ENCODE measurements at regions not wholly inside any gene's neighbourhood (a gene's known extent, or its start where the extent isn't known, plus 50 kb on each side); places are given as distances from the start of the nearest gene placed in this dataset.

DNA sequence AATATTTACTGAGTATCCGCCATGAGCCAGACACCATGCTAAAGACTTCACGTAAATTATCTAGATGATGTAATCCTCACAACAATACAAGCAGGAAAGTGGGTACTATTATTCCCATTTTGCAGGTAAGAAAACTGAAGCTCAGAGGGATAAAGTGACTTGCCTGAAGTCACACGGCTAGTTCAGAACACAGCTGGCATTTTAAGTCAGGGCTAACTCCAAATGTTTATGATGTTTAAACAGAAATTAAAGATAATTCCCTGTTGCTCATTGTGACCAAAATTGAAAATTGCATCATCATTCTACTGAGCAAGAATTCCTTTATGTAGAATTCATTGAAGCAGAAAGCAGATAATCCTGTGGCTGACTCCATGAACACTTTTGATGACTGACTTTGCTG, 71.3 kb upstream of the STXBP5 start:
- peak; percentile 28 for DNase-seq (ENCODE audit: low read depth)

- no peak for DNase-seq (ENCODE audit: low read depth)
Observed at GRCh38 chr6:147133669-147134068, 70.5 kb upstream of the STXBP5 start.

DNA sequence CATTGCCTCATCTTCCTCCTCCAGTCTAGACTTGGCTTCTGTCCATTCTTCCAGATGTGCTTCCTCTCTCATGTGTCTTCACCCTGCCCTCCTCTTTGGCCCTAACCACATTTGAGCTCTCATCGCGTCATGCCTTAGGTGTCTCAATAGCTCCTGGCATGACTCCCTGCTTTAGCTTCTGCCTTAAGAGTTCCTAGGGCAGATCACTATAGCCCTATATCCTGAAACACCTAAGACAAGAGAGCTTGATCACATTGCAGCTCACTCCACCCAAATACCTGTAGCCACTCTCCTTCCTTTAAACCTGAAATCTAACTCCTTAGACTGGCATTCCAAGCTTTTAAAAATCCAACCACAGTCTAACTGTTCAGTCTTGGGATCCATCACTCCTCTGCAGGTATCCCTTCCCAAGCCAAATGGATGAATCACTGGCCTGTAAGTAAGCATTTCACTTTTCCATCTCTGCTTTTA, 69.0 kb upstream of the STXBP5 start:
- DNase-seq (ENCODE audit: low read depth) = peak; percentile 96

DNA sequence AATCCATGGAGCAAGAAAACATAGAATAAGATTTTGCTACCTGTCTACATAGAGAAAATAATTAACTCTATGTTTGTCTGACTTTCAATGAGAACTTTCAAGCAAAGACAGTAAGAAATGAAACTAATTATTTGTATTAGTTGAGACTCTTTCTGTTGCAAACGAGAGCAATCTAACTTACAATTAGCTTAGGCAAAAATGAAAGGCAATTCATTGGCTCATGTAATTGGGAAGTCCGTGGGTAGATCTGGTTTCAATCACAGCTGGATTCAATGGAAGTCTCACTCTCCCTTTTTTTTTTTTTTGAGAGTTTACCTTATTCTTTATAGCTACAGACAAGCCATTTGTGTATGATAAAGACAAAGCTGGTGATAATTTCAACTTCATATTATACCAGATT, 68.2 kb upstream of the STXBP5 start:
- DNase-seq (ENCODE audit: low read depth) = peak; percentile 8

- no peak for DNase-seq (ENCODE audit: low read depth)
Observed at GRCh38 chr6:147137986-147138385, 66.2 kb upstream of the STXBP5 start.

- DNase-seq (ENCODE audit: low read depth) = no peak
Observed at GRCh38 chr6:147138835-147139234, 65.4 kb upstream of the STXBP5 start.

- no peak for DNase-seq (ENCODE audit: low read depth)
Observed at GRCh38 chr6:147141711-147142308, 62.4 kb upstream of the STXBP5 start.

DNA sequence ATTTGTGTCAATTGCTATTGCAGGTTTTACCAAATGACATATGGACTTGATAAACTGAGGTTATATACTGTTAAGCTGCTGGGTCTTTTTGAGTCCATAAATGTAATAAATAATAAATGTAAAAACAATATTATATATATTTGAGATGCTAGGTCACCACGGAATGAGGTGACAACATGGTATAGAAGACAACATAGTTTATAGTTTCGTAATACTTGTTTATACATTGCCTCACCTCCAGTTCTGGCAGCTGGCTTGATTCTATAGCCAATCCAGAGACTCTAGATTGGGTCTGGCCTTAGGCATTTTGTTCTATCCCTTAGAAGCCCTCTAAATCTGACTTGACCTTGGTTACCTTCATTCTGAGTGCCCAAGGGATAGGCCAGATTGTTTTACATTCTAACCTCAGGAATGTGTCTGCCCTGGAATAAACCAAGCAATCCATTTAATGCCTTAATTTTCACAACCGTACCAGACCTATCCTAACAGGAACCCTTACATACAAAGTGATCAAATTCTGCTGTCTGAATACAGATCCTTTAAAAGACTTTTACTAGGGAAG, 61.5 kb upstream of the STXBP5 start:
- DNase-seq (ENCODE audit: low read depth) = peak; percentile 12

DNA sequence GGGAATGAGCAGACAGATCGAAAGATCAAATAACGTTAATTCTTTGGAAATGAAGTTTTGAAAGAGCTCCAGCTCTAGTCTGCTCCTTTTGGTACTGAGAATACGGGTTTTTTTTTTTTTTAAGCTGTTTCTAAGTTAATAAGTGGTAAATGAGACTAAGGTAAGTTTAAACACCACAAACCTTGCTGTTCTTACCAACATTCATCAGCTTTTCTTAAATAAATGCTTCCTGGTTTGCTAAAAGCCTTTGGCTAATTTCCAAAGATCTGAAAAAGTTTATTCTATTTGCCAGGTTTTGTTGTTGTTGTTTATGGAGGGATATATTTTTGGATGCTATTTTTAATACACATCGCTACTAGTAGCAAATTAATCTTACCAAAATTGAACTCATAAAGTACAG, 55.1 kb upstream of the STXBP5 start:
- DNase-seq (ENCODE audit: low read depth) = no peak

DNA sequence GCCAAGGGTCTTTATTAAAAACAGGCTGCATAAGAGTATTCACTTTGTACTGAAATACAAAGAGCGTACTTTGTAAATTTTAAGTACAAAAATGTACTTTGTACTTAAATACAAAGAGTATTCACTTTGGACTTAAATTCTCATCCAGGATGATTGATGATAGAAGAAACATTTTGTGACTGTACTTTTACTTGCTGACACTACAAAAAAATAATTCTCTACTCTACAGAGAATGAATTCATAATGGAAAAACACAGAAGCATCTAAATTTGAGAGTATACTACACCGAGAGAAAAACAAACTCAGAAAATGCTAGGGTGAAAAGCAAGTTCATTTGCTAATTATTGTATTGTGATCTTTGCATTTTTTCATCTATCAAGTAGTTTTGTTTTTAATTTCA, 54.4 kb upstream of the STXBP5 start:
- DNase-seq (ENCODE audit: low read depth) = no peak

DNA sequence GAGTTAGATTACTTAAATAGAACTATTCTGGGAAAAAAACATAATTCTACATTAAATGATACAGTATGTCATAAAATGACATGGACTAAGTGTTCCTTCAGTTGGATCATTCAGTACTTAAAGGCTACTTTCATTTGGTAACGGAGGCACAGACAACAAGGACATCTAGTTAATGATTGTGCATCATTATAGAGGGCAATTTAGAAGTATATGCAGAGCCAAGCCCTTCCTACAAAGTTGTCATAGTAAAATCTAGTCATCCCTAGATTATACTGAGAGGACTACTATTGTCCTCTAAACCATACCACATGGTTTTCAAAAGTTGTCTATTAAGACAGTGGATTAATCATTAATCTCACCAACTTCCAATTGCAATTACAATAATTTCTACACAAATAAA, 53.9 kb upstream of the STXBP5 start:
- no peak for DNase-seq (ENCODE audit: low read depth)

All from fibroblast of gingiva (primary cell).